ENCODE measurements at regions not wholly inside any gene's neighbourhood (a gene's known extent, or its start where the extent isn't known, plus 50 kb on each side); places are given as distances from the start of the nearest gene placed in this dataset.

DNA sequence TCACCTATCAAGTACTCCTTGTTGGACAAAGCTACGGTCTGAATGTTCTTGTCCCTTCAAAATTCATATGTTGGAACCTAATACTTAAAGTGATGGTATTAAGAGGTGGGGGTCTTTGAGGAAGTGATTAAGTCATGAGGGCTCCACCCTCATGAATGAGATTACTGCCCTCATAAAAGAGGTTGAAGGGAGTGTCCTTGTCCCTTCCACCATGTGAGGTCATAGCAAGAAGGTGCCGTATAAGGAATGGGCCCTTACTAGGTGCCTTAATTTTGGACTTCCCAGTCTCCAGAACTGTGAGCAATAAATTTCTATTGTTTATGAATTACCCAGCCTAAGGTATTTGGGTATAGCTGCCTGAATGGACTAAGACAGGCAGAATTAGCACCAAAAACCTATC lies 191.1 kb upstream of the NUDT4 start:
- DNase-seq (ENCODE audit: low read depth, low spot score), result no peak
- no peak overlapping the region for H3K4me3 ChIP-seq (ENCODE audit: low read depth, low read length)
- POLR2A ChIA-PET, result no interaction called here
- CTCF ChIA-PET, result interaction anchor here (1.1 to 1.9 kb wide), 2 partner anchors 10 to 210 kb away, joined by 5 to 10 read pairs; no protein-coding TSS in a partner anchor
- TF ChIP-seq, protein P1, sequence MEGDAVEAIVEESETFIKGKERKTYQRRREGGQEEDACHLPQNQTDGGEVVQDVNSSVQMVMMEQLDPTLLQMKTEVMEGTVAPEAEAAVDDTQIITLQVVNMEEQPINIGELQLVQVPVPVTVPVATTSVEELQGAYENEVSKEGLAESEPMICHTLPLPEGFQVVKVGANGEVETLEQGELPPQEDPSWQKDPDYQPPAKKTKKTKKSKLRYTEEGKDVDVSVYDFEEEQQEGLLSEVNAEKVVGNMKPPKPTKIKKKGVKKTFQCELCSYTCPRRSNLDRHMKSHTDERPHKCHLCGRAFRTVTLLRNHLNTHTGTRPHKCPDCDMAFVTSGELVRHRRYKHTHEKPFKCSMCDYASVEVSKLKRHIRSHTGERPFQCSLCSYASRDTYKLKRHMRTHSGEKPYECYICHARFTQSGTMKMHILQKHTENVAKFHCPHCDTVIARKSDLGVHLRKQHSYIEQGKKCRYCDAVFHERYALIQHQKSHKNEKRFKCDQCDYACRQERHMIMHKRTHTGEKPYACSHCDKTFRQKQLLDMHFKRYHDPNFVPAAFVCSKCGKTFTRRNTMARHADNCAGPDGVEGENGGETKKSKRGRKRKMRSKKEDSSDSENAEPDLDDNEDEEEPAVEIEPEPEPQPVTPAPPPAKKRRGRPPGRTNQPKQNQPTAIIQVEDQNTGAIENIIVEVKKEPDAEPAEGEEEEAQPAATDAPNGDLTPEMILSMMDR (IDR thresholded peaks at IDR 0.05; ENCODE audit: insufficient read depth, low read length, missing control alignments), result no peak

DNA sequence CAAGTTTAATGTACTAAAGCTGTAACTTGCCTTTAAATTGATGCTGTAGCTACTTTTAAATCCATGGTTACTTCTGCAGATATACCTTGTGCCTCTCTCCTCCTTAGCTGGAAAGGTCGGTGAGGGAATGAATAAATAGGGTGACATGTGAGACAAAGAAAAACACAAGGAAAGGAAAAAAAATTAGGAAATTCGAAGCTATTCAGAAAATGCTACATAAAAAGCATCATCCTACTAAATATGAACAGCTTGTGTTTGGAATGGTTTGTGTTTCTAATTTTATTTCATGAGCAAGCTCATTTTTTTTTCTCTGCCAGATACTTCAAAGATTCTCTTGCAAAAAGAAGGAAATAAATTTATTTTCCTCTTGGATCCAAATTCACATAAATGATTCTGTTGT lies 186.3 kb upstream of the NUDT4 start:
- POLR2A ChIA-PET, result interaction anchor here (1.0 kb wide), 1 partner anchor 15 kb away, joined by 3 read pairs; no protein-coding TSS in a partner anchor
- DNase-seq (ENCODE audit: low read depth, low spot score), result no peak
- CTCF ChIA-PET, result interaction anchor here (1.5 kb wide), 1 partner anchor 207 kb away, joined by 3 read pairs; no protein-coding TSS in a partner anchor
- no peak overlapping the region for H3K4me3 ChIP-seq (ENCODE audit: low read depth, low read length)
- TF ChIP-seq, protein P1 (IDR thresholded peaks at IDR 0.05; ENCODE audit: insufficient read depth, low read length, missing control alignments), result no peak

DNA sequence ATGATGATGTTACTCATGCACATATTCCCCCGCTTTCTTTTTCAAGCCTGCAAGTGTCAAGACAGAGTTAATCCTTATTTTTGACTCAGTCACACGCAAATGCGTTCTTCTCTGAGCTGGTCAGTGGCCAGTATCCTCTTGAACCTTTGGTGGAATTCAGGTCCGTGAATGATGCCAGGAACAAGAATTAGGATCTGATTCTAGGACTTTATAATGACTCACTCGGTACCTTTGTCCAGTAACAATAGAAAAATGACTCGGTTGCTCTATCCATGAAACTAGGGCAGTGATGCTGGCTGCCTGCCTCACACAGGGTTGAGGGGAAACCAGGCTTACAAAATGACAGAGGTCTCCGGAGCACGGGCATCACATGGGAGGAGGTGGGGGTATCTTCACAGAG lies 185.8 kb upstream of the NUDT4 start:
- CTCF ChIA-PET, result no interaction called here
- H3K4me3 ChIP-seq (ENCODE audit: low read depth, low read length), result no peak overlapping the region
- no peak for DNase-seq (ENCODE audit: low read depth, low spot score)
- POLR2A ChIA-PET, result interaction anchor here (1.0 kb wide), 1 partner anchor 16 kb away, joined by 3 read pairs; no protein-coding TSS in a partner anchor
- TF ChIP-seq, protein P1 (IDR thresholded peaks at IDR 0.05; ENCODE audit: insufficient read depth, low read length, missing control alignments), result no peak

DNA sequence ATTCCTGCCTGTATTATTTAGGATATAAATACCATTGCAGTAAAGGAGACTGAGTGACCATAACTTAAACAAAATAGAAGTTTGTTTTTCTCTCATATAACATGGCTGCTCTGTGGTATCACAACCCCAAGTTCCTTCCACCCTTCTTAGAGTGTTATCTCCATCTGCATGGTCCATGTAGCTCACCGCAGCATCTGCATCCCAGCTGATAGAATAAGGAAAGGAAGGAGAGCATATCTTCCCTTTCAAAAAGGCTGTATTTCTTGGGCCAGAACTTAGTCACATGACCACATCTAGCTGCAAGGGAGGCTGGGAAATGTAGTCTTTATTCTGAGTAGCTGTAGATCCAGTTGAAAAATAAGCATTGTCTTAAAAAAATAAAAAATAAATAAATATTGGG lies 184.8 kb upstream of the NUDT4 start:
- no peak overlapping the region for H3K4me3 ChIP-seq (ENCODE audit: low read depth, low read length)
- CTCF ChIA-PET, result interaction anchor here (1.0 kb wide), 1 partner anchor 11 kb away, joined by 3 read pairs; no protein-coding TSS in a partner anchor
- POLR2A ChIA-PET, result no interaction called here
- DNase-seq (ENCODE audit: low read depth, low spot score), result no peak
- TF ChIP-seq, protein P1 (IDR thresholded peaks at IDR 0.05; ENCODE audit: insufficient read depth, low read length, missing control alignments), result no peak

DNA sequence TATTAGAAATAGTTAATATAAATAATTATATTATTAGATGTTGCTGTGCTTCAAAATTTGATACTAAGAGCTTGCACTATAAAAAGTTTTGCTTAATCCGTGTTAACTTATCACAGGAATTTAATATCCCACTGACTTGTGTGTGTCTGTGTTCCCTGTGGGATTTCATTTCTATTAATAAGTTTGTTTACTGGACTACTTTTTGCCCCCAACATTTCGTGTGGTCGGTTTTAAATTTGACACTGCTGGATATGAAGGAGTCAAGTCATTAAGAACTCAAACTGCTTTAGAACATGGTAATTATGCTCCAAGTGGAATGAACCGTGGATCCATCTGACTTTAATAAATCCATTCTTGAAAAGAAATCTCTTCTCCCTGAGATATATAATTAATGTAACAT lies 182.2 kb upstream of the NUDT4 start:
- ChIA-PET CTCF (interaction anchor here (1.1 to 1.3 kb wide), 2 partner anchors 208 to 224 kb away, joined by 3 read pairs; no protein-coding TSS in a partner anchor), POLR2A (no interaction called here)
- TF ChIP-seq, protein P1 (IDR thresholded peaks at IDR 0.05; ENCODE audit: insufficient read depth, low read length, missing control alignments), result no peak
- H3K4me3 ChIP-seq (ENCODE audit: low read depth, low read length), result no peak overlapping the region
- DNase-seq (ENCODE audit: low read depth, low spot score), result no peak

DNA sequence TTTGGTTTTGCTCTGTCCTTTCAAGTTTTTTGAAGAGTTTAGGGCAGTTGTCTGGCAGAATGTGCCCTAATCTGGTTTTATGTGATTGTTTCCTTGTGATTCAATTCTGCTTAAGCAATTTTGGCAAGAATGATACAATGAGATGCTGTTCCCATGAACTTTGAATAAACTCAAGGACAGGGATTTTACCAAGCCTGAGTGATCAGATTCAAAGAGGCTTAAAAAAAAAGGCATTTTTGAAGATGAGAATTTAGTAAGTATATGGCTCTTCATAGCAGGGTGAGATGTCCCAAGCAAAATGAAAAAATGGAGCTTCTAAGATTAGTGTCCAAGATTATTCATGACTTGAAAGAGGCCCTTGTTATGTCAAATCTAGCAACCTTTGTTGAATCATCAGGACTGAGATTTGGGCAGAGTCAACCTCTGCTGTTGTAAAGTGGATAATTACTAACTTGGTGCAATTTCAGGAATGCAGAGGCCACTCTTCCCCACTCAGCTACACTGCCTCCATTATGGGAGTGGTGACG lies 180.6 kb upstream of the NUDT4 start:
- TF ChIP-seq, protein P1 (IDR thresholded peaks at IDR 0.05; ENCODE audit: insufficient read depth, low read length, missing control alignments), result no peak
- ChIA-PET CTCF (interaction anchor here (1.1 to 1.5 kb wide), 3 partner anchors 9 to 210 kb away, joined by 3 read pairs; no protein-coding TSS in a partner anchor), POLR2A (no interaction called here)
- no peak overlapping the region for H3K4me3 ChIP-seq (ENCODE audit: low read depth, low read length)
- no peak for DNase-seq (ENCODE audit: low read depth, low spot score)

All from AG04449 (cell line).